OCI-LY3 (cell line): ENCODE measurements at regions not wholly inside any gene's neighbourhood (a gene's known extent, or its start where the extent isn't known, plus 50 kb on each side); places are given as distances from the start of the nearest gene placed in this dataset.

ENCODE experiments used
- H2AFZ ChIP-seq: fragments of 200-600, 300-600 bp; shearing (Covaris generic); 2 replicates; pipeline ENCODE4 v1.6.0; 2014; ENCODE audit warnings: antibody characterized with exemption, low read depth, low read length
- H3K27ac ChIP-seq: fragments of 200-600, 300-600 bp; sonication (generic); 2 replicates; pipeline ENCODE4 v1.5.1; 2014; ENCODE audit warnings: mild to moderate bottlenecking, low read length, moderate library complexity, mixed read lengths
- H3K27me3 ChIP-seq: fragments of 200-600, 300-600 bp; sonication (generic); 2 replicates; pipeline ENCODE4 v1.6.1; 2014; ENCODE audit warnings: low read depth, low read length, mixed read lengths
- H3K36me3 ChIP-seq: fragments of 200-600, 300-600 bp; sonication (generic); replicated peaks from 2 replicates; pipeline ENCODE3; 2014; ENCODE audit warnings: low read depth, low read length, mixed read lengths
- H3K4me1 ChIP-seq: fragments of 300-600, 200-600 bp; sonication (generic); 2 replicates; pipeline ENCODE4 v1.6.1; 2014; ENCODE audit warnings: low read length, mixed read lengths
- H3K4me2 ChIP-seq: fragments of 200-600, 300-600 bp; sonication (generic); 2 replicates; pipeline ENCODE4 v1.6.1; 2014; ENCODE audit warnings: low read length, mixed read lengths
- H3K4me3 ChIP-seq: fragments of 300-600, 200-600 bp; sonication (generic); 2 replicates; pipeline ENCODE4 v1.5.1; 2014; ENCODE audit warnings: antibody characterized with exemption, mild to moderate bottlenecking, low read length, moderate library complexity
- H3K79me2 ChIP-seq: fragments of 300-600, 200-600 bp; shearing (Covaris generic); 2 replicates; pipeline ENCODE4 v1.6.1; 2014; ENCODE audit warnings: mild to moderate bottlenecking, low read length, mixed read lengths
- H3K9ac ChIP-seq: fragments of 300-600, 200-600 bp; shearing (Covaris generic); 2 replicates; pipeline ENCODE4 v1.6.0; 2014; ENCODE audit warnings: mild to moderate bottlenecking, low read length, moderate library complexity
- H3K9me3 ChIP-seq: fragments of 200-600, 300-600 bp; shearing (Covaris generic); 2 replicates; pipeline ENCODE4 v1.6.1; 2014; ENCODE audit warnings: low read length, mixed read lengths; ENCODE audit not compliant: insufficient read depth
- H4K20me1 ChIP-seq: fragments of 200-600, 300-600 bp; sonication (generic); 2 replicates; pipeline ENCODE4 v1.6.1; 2016; ENCODE audit warnings: low read length, mixed read lengths; ENCODE audit not compliant: insufficient read depth
- CTCF ChIP-seq: fragments of 200-600, 300-600 bp; sonication (generic); IDR thresholded peaks from 2 replicates; pipeline ENCODE4 v1.5.1; 2014; ENCODE audit warnings: antibody characterized with exemption, low read length, low read depth
- EZH2phosphoT487 ChIP-seq: fragments of 200-600 bp; shearing (Covaris generic); IDR thresholded peaks from 2 replicates; pipeline ENCODE4 v1.6.1; 2018; ENCODE audit warnings: antibody characterized with exemption, mixed run types, low read depth

- Histone ChIP-seq H3K27me3 (no peaks in the 10 kb centered on the region; the same call in 1 of the 2 replicates), H2AFZ (no peak overlapping the region), H3K79me2 (no peaks in the 10 kb centered on the region), H3K36me3 (no peaks in the 10 kb centered on the region), H3K4me2 (no peak overlapping the region), H3K4me3 (no peak overlapping the region), H3K9me3 (no peaks in the 10 kb centered on the region), H3K9ac (no peak overlapping the region), H3K27ac (no peak overlapping the region), H3K4me1 (no peaks in the 10 kb centered on the region), H4K20me1 (no peaks in the 10 kb centered on the region)
- TF ChIP-seq EZH2phosphoT487 (no peak), CTCF (no peak)
Observed at GRCh38 chr3:55327131-55327920, 159.8 kb downstream of the WNT5A start.

GRCh38 chr3:55322638-55323037, 164.5 kb downstream of the WNT5A start:
- no peak for TF ChIP-seq EZH2phosphoT487
- TF ChIP-seq CTCF: no peak
- Histone ChIP-seq H3K9me3 (no peaks in the 10 kb centered on the region), H2AFZ (no peak overlapping the region), H3K4me1 (no peaks in the 10 kb centered on the region), H3K27me3 (no peaks in the 10 kb centered on the region; the same call in 1 of the 2 replicates), H4K20me1 (no peaks in the 10 kb centered on the region), H3K4me2 (no peak overlapping the region), H3K27ac (no peak overlapping the region), H3K36me3 (no peaks in the 10 kb centered on the region), H3K9ac (no peak overlapping the region), H3K4me3 (no peak overlapping the region), H3K79me2 (no peaks in the 10 kb centered on the region)

DNA sequence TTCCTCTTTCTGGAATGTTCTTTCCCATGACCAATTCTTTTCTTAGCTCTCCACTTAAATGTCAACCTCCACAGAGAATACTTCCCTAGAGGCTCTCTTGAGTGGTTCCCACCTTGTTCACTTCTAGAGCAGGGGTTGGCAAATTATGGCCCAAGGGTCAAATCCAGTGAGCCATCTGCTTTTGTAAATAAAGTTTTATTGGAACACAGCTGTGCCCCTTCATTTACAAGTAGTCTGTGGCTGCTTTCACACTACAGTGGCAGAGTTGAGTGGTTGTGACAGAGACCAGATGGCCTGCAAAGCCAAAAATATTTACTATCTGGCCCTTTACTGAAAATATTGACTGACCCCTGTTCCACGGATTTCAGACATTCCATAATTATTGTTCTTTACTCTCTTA, 166.2 kb downstream of the WNT5A start:
- Histone ChIP-seq H3K27ac (no peak overlapping the region), H2AFZ (no peak overlapping the region), H3K4me1 (no peaks in the 10 kb centered on the region), H3K4me2 (no peak overlapping the region), H4K20me1 (no peaks in the 10 kb centered on the region), H3K9ac (no peak overlapping the region), H3K9me3 (no peaks in the 10 kb centered on the region), H3K79me2 (no peaks in the 10 kb centered on the region), H3K36me3 (no peaks in the 10 kb centered on the region), H3K4me3 (no peak overlapping the region), H3K27me3 (no peaks in the 10 kb centered on the region; the same call in 1 of the 2 replicates)
- no peak for TF ChIP-seq EZH2phosphoT487
- no peak for TF ChIP-seq CTCF

DNA sequence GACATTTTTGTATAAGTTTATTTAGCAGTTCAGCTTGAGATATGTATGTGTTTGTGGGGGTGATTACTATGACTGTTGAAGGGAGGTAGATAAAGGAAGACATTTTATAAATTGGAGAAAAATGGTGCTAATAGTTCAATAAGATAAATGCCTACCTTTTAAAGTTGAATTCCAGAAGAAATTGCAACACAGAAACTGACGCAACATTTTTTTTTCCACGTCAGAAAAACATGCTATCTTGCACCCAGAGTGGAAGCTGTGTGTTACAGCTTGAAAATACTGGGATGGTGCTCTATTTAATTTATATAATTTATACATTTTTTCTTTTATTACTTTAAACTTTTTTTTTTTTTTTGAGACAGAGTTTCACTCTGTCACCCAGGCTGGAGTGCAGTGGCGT, 171.7 kb downstream of the WNT5A start:
- TF ChIP-seq CTCF (no peak), EZH2phosphoT487 (no peak)
- H3K79me2 ChIP-seq: no peaks in the 10 kb centered on the region
- H3K27ac ChIP-seq: no peak overlapping the region
- no peaks in the 10 kb centered on the region for H4K20me1 ChIP-seq
- H3K9ac ChIP-seq: no peak overlapping the region
- no peaks in the 10 kb centered on the region for H3K9me3 ChIP-seq
- no peak overlapping the region for H3K4me3 ChIP-seq
- H3K27me3 ChIP-seq: no peaks in the 10 kb centered on the region
- no peak overlapping the region for H2AFZ ChIP-seq
- no peaks in the 10 kb centered on the region for H3K4me1 ChIP-seq
- no peaks in the 10 kb centered on the region for H3K36me3 ChIP-seq
- no peak overlapping the region for H3K4me2 ChIP-seq
